ENCODE measurements at regions not wholly inside any gene's neighbourhood (a gene's known extent, or its start where the extent isn't known, plus 50 kb on each side); places are given as distances from the start of the nearest gene placed in this dataset.

DNA sequence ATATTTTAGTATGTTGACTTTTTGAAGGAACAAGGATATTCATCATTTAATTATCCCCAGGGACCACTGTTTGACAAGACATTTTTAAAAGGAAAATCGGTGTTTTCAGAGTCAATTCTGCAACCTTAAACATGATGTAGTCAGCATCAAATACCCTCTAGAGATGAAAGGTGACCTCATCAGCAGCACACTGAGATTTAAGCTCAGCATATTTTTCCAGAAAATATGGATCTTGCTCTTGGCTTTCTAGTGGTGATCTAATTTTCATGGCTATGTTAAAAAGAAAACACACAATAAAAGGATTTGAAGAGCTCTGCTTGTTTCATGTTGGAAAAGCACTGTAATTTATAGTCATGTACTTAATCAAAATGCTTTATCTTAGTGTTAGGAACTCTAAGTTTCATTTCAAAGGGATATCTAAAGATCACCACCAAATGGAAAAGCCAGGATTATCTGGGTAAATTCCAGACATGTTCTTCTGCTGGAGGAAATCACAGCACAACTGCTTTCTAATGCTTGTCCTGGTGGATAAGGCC, 487.2 kb downstream of the ENC1 start:
- TF ChIP-seq, protein P1, sequence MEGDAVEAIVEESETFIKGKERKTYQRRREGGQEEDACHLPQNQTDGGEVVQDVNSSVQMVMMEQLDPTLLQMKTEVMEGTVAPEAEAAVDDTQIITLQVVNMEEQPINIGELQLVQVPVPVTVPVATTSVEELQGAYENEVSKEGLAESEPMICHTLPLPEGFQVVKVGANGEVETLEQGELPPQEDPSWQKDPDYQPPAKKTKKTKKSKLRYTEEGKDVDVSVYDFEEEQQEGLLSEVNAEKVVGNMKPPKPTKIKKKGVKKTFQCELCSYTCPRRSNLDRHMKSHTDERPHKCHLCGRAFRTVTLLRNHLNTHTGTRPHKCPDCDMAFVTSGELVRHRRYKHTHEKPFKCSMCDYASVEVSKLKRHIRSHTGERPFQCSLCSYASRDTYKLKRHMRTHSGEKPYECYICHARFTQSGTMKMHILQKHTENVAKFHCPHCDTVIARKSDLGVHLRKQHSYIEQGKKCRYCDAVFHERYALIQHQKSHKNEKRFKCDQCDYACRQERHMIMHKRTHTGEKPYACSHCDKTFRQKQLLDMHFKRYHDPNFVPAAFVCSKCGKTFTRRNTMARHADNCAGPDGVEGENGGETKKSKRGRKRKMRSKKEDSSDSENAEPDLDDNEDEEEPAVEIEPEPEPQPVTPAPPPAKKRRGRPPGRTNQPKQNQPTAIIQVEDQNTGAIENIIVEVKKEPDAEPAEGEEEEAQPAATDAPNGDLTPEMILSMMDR (IDR thresholded peaks at IDR 0.05): no peak
- Histone ChIP-seq H3K4me1 (ENCODE audit: control insufficient read depth in 1 of 2, insufficient read depth in 1 of 2, low read depth in 1 of 2, low read length in 1 of 2) (no peaks in the 10 kb centered on the region), H3K9me3 (no peaks in the 10 kb centered on the region), H3K27ac (no peak overlapping the region), H3K36me3 (no peaks in the 10 kb centered on the region), H3K4me3 (ENCODE audit: low read depth in 1 of 2, low read length in 1 of 2) (no peak overlapping the region), H3K27me3 (no peaks in the 10 kb centered on the region)

DNA sequence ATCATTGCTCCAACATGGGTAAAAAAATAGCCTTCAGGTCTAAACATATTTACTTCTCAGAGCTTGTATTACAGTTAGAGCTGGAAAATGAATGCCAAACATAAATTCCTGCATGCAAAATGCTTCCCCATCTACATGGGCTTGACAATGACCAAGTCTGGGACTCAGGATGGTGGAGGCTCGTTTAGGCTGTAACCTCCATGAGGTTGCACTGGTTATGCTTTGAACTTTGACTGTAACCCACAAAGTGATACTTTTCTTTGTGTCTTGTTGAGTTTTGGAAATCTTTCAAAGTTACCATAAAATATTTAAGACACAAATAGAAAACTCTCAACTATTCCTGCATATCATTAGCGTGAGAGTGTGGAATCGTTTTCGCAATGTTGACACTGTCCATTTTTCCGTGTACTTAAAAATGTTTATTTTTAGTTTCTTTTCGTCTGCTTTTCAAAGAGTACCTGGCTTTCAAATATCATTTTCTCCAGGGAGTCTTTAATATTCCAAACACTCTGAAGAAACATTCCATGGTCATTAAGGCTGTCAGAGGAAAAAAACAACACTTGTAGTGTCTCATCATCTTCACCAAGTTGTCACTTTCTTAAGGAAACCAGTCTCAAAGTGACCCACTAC, 487.8 kb downstream of the ENC1 start:
- H3K4me1 ChIP-seq (ENCODE audit: control insufficient read depth in 1 of 2, insufficient read depth in 1 of 2, low read depth in 1 of 2, low read length in 1 of 2): no peaks in the 10 kb centered on the region
- no peaks in the 10 kb centered on the region for H3K27me3 ChIP-seq
- no peaks in the 10 kb centered on the region for H3K9me3 ChIP-seq
- TF ChIP-seq, protein P1 (IDR thresholded peaks at IDR 0.05): no peak
- no peaks in the 10 kb centered on the region for H3K36me3 ChIP-seq
- H3K27ac ChIP-seq: no peak overlapping the region
- no peak overlapping the region for H3K4me3 ChIP-seq (ENCODE audit: low read depth in 1 of 2, low read length in 1 of 2)

DNA sequence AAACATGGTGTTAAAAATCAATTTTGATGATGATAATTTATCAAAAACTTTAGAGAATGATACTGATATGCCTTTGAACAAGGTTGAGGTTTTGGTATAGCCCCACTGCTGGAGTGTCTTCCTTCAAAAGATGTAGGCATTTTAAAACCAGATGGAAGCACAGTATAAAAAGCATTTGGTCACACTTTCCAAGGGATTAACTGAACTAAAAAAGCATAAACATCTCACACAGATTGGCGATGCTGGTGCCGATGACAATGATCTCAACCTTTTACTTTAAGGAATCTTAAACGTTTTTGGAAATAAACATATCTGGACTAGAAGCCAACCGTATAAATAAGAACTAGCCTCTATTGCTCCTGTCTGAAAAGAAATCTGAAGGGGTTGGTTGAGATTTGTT, 488.4 kb downstream of the ENC1 start:
- Histone ChIP-seq H3K27me3 (no peaks in the 10 kb centered on the region), H3K27ac (no peak overlapping the region), H3K9me3 (no peaks in the 10 kb centered on the region), H3K4me1 (ENCODE audit: control insufficient read depth in 1 of 2, insufficient read depth in 1 of 2, low read depth in 1 of 2, low read length in 1 of 2) (no peaks in the 10 kb centered on the region), H3K4me3 (ENCODE audit: low read depth in 1 of 2, low read length in 1 of 2) (no peak overlapping the region), H3K36me3 (no peaks in the 10 kb centered on the region)
- TF ChIP-seq, protein P1 (IDR thresholded peaks at IDR 0.05): no peak

DNA sequence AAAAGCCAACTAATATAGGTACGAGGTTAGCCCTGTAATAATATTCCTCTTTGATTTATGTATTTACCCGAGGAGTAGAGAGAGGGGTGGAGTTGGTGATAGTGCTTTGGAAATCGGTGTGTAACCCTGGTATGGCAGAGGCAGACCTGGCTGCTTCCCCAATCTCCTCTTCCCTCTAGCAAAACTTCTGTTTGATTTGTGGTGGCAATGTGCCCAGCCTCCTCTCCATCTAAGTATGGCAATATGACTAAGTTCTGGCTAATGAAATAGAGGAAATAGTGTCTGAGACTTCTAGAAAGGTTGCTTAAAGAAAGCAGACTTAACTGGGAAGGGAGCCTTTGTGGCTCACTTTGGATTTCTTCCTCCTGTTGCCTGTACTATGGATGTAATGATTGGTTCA, 491.1 kb downstream of the ENC1 start:
- Histone ChIP-seq H3K36me3 (no peaks in the 10 kb centered on the region), H3K27ac (no peak overlapping the region), H3K27me3 (no peaks in the 10 kb centered on the region), H3K4me3 (ENCODE audit: low read depth in 1 of 2, low read length in 1 of 2) (no peak overlapping the region), H3K9me3 (no peaks in the 10 kb centered on the region), H3K4me1 (ENCODE audit: control insufficient read depth in 1 of 2, insufficient read depth in 1 of 2, low read depth in 1 of 2, low read length in 1 of 2) (no peaks in the 10 kb centered on the region)
- TF ChIP-seq, protein P1 (IDR thresholded peaks at IDR 0.05): no peak

DNA sequence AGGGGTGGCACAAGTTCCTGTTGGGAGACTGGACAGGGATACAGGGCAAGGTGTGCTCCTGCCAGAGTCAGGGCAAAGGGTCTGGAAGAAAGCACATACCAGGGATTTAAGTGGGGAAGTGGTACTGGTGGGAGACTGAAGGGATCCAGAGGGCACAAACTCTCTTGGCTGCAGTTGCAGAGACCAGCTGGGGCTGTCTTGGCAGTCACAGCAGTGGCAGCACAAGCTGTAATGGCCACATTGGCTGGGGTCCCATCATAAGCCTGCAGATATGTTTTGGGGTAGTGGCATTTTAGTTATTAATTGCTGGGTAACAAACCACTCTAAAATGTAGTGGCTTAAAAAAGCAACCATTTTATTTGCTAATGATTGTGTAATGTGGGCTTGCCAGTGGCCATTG, 492.2 kb downstream of the ENC1 start:
- H3K9me3 ChIP-seq: no peaks in the 10 kb centered on the region
- no peak overlapping the region for H3K4me3 ChIP-seq (ENCODE audit: low read depth in 1 of 2, low read length in 1 of 2)
- TF ChIP-seq, protein P1 (IDR thresholded peaks at IDR 0.05): no peak
- no peaks in the 10 kb centered on the region for H3K36me3 ChIP-seq
- H3K27me3 ChIP-seq: peaks cover under 1% of the 10 kb centered on the region
- H3K27ac ChIP-seq: no peak overlapping the region
- no peaks in the 10 kb centered on the region for H3K4me1 ChIP-seq (ENCODE audit: control insufficient read depth in 1 of 2, insufficient read depth in 1 of 2, low read depth in 1 of 2, low read length in 1 of 2)

Data from neutrophil (primary cell).